WTC11 (cell line): ENCODE measurements at regions not wholly inside any gene's neighbourhood (a gene's known extent, or its start where the extent isn't known, plus 50 kb on each side); places are given as distances from the start of the nearest gene placed in this dataset.

Experiments
- ATAC-seq: fragments of 200-7000 bp; cut with Tn5 transposase; 2 replicates; pipeline ENCODE4 v1.10.0; 2021; ENCODE audit warnings: mild to moderate bottlenecking, moderate library complexity
- CTCF ChIA-PET: fragments of 300-600 bp; sonication (Branson Sonifier 250); formaldehyde crosslinking; loops from one replicate; lab custom pipeline; 2021; ENCODE audit warnings: antibody characterized with exemption; lab: Charles Lee
- POLR2A ChIA-PET: fragments of 350-600 bp; sonication (Branson Sonifier 250); formaldehyde crosslinking; loops from one replicate; lab custom pipeline; 2021; ENCODE audit warnings: antibody characterized with exemption; lab: Charles Lee
- DNase-seq: peaks from one replicate; pipeline ENCODE4 v3.0.0; 2021; ENCODE audit warnings: low spot score
- H3K27ac Mint-ChIP-seq: 2 replicates; pipeline ENCODE4 v1.8.0; 2021; ENCODE audit warnings: mixed read lengths
- H3K27me3 Mint-ChIP-seq: 2 replicates; pipeline ENCODE4 v1.8.0; 2021; ENCODE audit warnings: low read depth, mild to moderate bottlenecking, moderate library complexity, mixed read lengths
- H3K36me3 Mint-ChIP-seq: 2 replicates; pipeline ENCODE4 v1.8.0; 2021; ENCODE audit warnings: mixed read lengths
- H3K4me1 Mint-ChIP-seq: 2 replicates; pipeline ENCODE4 v1.8.0; 2022; ENCODE audit warnings: mixed read lengths
- H3K4me3 Mint-ChIP-seq: 2 replicates; pipeline ENCODE4 v1.8.0; 2021; ENCODE audit warnings: mild to moderate bottlenecking, moderate library complexity, mixed read lengths
- H3K9me3 Mint-ChIP-seq: 2 replicates; pipeline ENCODE4 v1.8.0; 2021; ENCODE audit warnings: mixed read lengths
- ARID4B ChIP-seq: sonication (generic); formaldehyde crosslinking; IDR thresholded peaks from 2 replicates; pipeline ENCODE4 v1.8.0; 2023; ENCODE audit warnings: missing genetic modification reagents, mild to moderate bottlenecking, borderline replicate concordance
- ATF1 ChIP-seq: sonication (generic); formaldehyde crosslinking; IDR thresholded peaks from 2 replicates; pipeline ENCODE4 v1.8.1; 2023; ENCODE audit warnings: mild to moderate bottlenecking, moderate library complexity, missing genetic modification reagents
- CREM ChIP-seq: sonication (generic); formaldehyde crosslinking; IDR thresholded peaks from 2 replicates; pipeline ENCODE4 v1.8.1; 2022; ENCODE audit warnings: mild to moderate bottlenecking, missing genetic modification reagents, moderate library complexity
- CTCF ChIP-seq: fragments of 200-600 bp; IDR thresholded peaks from 2 replicates; pipeline ENCODE4 v1.8.0; 2022; ENCODE audit warnings: antibody characterized with exemption
- E2F1 ChIP-seq: sonication (generic); formaldehyde crosslinking; IDR thresholded peaks from 2 replicates; pipeline ENCODE4 v1.8.0; 2022; ENCODE audit warnings: mild to moderate bottlenecking, missing genetic modification reagents
- E2F4 ChIP-seq: sonication (generic); formaldehyde crosslinking; IDR thresholded peaks from 2 replicates; pipeline ENCODE4 v1.8.1; 2022; ENCODE audit warnings: low read depth, mild to moderate bottlenecking, moderate library complexity, missing genetic modification reagents, borderline replicate concordance
- EMX1 ChIP-seq: fragments of 250-450 bp; sonication (Bioruptor Pico); IDR thresholded peaks from 2 replicates; pipeline ENCODE4 v1.8.0; 2021; ENCODE audit warnings: mild to moderate bottlenecking
- FOXP1 ChIP-seq: sonication (generic); formaldehyde crosslinking; IDR thresholded peaks from 2 replicates; pipeline ENCODE4 v1.8.0; 2022; ENCODE audit warnings: missing genetic modification reagents, mild to moderate bottlenecking, moderate library complexity, borderline replicate concordance
- GRHL2 ChIP-seq: fragments of 250-450 bp; sonication (Bioruptor Pico); IDR thresholded peaks from 2 replicates; pipeline ENCODE4 v1.8.0; 2022; ENCODE audit warnings: mild to moderate bottlenecking, moderate library complexity; ENCODE audit not compliant: insufficient replicate concordance, severe bottlenecking
- HMGA2 ChIP-seq: fragments of 250-450 bp; sonication (Bioruptor Pico); IDR thresholded peaks from 2 replicates; pipeline ENCODE4 v1.4.0; 2021; ENCODE audit warnings: mild to moderate bottlenecking, moderate library complexity
- MYBL2 ChIP-seq: sonication (generic); formaldehyde crosslinking; IDR thresholded peaks from 2 replicates; pipeline ENCODE4 v1.8.1; 2023; ENCODE audit warnings: mild to moderate bottlenecking, moderate library complexity, missing genetic modification reagents
- NFE2L1 ChIP-seq: sonication (generic); formaldehyde crosslinking; IDR thresholded peaks from 2 replicates; pipeline ENCODE4 v1.8.1; 2023; ENCODE audit warnings: missing genetic modification reagents
- PRDM15 ChIP-seq: sonication (generic); formaldehyde crosslinking; IDR thresholded peaks from 2 replicates; pipeline ENCODE4 v1.8.0; 2022; ENCODE audit warnings: missing genetic modification reagents
- SP1 ChIP-seq: sonication (generic); formaldehyde crosslinking; conservative IDR thresholded peaks from 2 replicates; pipeline ENCODE4 v1.8.1; 2022; ENCODE audit warnings: missing genetic modification reagents
- ZNF512 ChIP-seq: sonication (generic); formaldehyde crosslinking; IDR thresholded peaks from 2 replicates; pipeline ENCODE4 v1.8.1; 2022; ENCODE audit warnings: missing genetic modification reagents, borderline replicate concordance

- no peak for TF ChIP-seq PRDM15 (CRISPR knock-in tag)
- no peak for TF ChIP-seq MYBL2 (CRISPR knock-in tag)
- no peak for TF ChIP-seq E2F4 (CRISPR knock-in tag)
- no peak for TF ChIP-seq E2F1 (CRISPR knock-in tag)
- TF ChIP-seq SP1: no peak
- TF ChIP-seq NFE2L1 (CRISPR knock-in tag): no peak
- TF ChIP-seq FOXP1 (CRISPR knock-in tag): no peak
Measured at GRCh38 chr5:108649106-108649505, 98.6 kb upstream of the FER start (continued).

GRCh38 chr5:108642170-108642906 is 105.4 kb upstream of the FER start:
- no peak overlapping the region for H3K4me3 Mint-ChIP-seq
- ChIA-PET CTCF (interaction anchor here (0.5 to 2.6 kb wide), 27 partner anchors 9 to 1046 kb away, joined by 3 to 14 read pairs (median 3); no protein-coding TSS in a partner anchor), POLR2A (interaction anchor here (0.5 kb wide), 1 partner anchor 768 kb away, joined by 6 read pairs; the partner anchor contains the start of gene PJA2)
- DNase-seq (peak; percentile 72), ATAC-seq (peak; percentile 96)
- H3K4me1 Mint-ChIP-seq: peaks cover 17% of the 10 kb centered on the region
- peaks cover 14% of the 10 kb centered on the region for H3K9me3 Mint-ChIP-seq
- peaks cover 11% of the 10 kb centered on the region for H3K36me3 Mint-ChIP-seq
- H3K27me3 Mint-ChIP-seq: no peaks in the 10 kb centered on the region
- peak overlapping the region; percentile 47 for H3K27ac Mint-ChIP-seq
- TF ChIP-seq CREM (CRISPR knock-in tag) (no peak), ATF1 (CRISPR knock-in tag) (no peak), ARID4B (CRISPR knock-in tag) (no peak), EMX1 (CRISPR knock-in tag) (no peak; the same call in 1 of the 2 replicates), GRHL2 (CRISPR knock-in tag) (no peak), CTCF (peak; percentile 70), ZNF512 (CRISPR knock-in tag) (no peak), HMGA2 (CRISPR knock-in tag) (no peak)
